ENCODE measurements at regions not wholly inside any gene's neighbourhood (a gene's known extent, or its start where the extent isn't known, plus 50 kb on each side); places are given as distances from the start of the nearest gene placed in this dataset.

GRCh38 chr10:56003555-56003954 lies 357.5 kb downstream of the ZWINT start:
- in situ Hi-C loops (cut with MboI; ENCODE audit: low pct_ligation_motif_present in 1 of 4, low pct_unique_long_range_greater_than_20kb in 1 of 4, low sequenced_read_pairs in 3 of 4) = no loop called here
- Histone ChIP-seq H3K9me3 (no peaks in the 10 kb centered on the region), H3K27ac (no peak overlapping the region), H3K4me3 (no peak overlapping the region), H3K4me1 (no peaks in the 10 kb centered on the region), H3K27me3 (no peaks in the 10 kb centered on the region), H3K36me3 (no peaks in the 10 kb centered on the region)
- 69 to 72% methylated on average over 2 of the region's 2 CpGs for WGBS, 2 donors (ENCODE audit: low coverage in 1 of 2)
- no peak for DNase-seq
- TF ChIP-seq POLR2AphosphoS5 (IDR thresholded peaks at IDR 0.05) (no peak), POLR2A (IDR thresholded peaks at IDR 0.05) (no peak), EP300 (IDR thresholded peaks at IDR 0.05; ENCODE audit: low read depth) (no peak)
- TF ChIP-seq, protein P1, sequence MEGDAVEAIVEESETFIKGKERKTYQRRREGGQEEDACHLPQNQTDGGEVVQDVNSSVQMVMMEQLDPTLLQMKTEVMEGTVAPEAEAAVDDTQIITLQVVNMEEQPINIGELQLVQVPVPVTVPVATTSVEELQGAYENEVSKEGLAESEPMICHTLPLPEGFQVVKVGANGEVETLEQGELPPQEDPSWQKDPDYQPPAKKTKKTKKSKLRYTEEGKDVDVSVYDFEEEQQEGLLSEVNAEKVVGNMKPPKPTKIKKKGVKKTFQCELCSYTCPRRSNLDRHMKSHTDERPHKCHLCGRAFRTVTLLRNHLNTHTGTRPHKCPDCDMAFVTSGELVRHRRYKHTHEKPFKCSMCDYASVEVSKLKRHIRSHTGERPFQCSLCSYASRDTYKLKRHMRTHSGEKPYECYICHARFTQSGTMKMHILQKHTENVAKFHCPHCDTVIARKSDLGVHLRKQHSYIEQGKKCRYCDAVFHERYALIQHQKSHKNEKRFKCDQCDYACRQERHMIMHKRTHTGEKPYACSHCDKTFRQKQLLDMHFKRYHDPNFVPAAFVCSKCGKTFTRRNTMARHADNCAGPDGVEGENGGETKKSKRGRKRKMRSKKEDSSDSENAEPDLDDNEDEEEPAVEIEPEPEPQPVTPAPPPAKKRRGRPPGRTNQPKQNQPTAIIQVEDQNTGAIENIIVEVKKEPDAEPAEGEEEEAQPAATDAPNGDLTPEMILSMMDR (IDR thresholded peaks at IDR 0.05) = no peak
- intact Hi-C loops (cut with DNase I; ENCODE audit: low total_unique reads) = no loop called here

- intact Hi-C loops (cut with DNase I; ENCODE audit: low total_unique reads) = loop anchor here (5.0 kb wide), 1 partner anchor 593 kb away; no protein-coding TSS in a partner anchor
- Histone ChIP-seq H3K4me3 (no peak overlapping the region), H3K36me3 (no peaks in the 10 kb centered on the region), H3K27me3 (no peaks in the 10 kb centered on the region), H3K4me1 (no peaks in the 10 kb centered on the region), H3K27ac (no peak overlapping the region), H3K9me3 (no peaks in the 10 kb centered on the region)
- TF ChIP-seq POLR2A (IDR thresholded peaks at IDR 0.05) (no peak), EP300 (IDR thresholded peaks at IDR 0.05; ENCODE audit: low read depth) (no peak), POLR2AphosphoS5 (IDR thresholded peaks at IDR 0.05) (no peak)
- TF ChIP-seq, protein P1 (IDR thresholded peaks at IDR 0.05) = no peak
- in situ Hi-C loops (cut with MboI; ENCODE audit: low pct_ligation_motif_present in 1 of 4, low pct_unique_long_range_greater_than_20kb in 1 of 4, low sequenced_read_pairs in 3 of 4) = no loop called here
- WGBS, 2 donors (ENCODE audit: low coverage in 1 of 2) = 41 to 53% methylated on average over 3 of the region's 3 CpGs
- DNase-seq = no peak
Observed at GRCh38 chr10:55989188-55989587, 371.9 kb downstream of the ZWINT start.

DNA sequence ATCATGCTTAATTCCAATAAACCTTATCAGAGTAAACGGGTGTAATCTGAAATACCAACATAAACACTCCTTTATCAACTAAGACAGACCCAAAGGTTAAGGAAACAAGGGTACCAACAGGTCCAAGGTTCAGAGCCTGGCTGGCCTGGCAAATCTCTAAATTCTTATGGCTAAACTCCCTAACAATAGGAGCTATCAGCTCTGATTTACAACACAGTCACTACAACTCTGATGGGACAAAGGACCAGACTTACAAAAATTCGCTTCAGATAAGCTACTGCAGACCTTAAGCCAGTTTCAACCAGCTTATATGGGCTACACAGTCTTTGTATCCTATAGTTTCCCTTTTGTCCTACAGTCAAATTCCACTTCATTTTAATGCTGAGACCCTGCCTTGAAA lies 381.9 kb downstream of the ZWINT start:
- no peak for DNase-seq
- intact Hi-C loops (cut with DNase I; ENCODE audit: low total_unique reads) (no loop called here), in situ Hi-C loops (cut with MboI; ENCODE audit: low pct_ligation_motif_present in 1 of 4, low pct_unique_long_range_greater_than_20kb in 1 of 4, low sequenced_read_pairs in 3 of 4) (no loop called here)
- no peaks in the 10 kb centered on the region for H3K27me3 ChIP-seq
- H3K9me3 ChIP-seq = no peaks in the 10 kb centered on the region
- TF ChIP-seq POLR2AphosphoS5 (IDR thresholded peaks at IDR 0.05) (no peak), EP300 (IDR thresholded peaks at IDR 0.05; ENCODE audit: low read depth) (no peak), POLR2A (IDR thresholded peaks at IDR 0.05) (no peak)
- TF ChIP-seq, protein P1 (IDR thresholded peaks at IDR 0.05) = no peak
- 14 to 18% methylated on average over 1 to 2 of the region's 2 CpGs for WGBS, 2 donors (ENCODE audit: low coverage in 1 of 2)
- no peak overlapping the region for H3K4me3 ChIP-seq
- H3K36me3 ChIP-seq = no peaks in the 10 kb centered on the region
- H3K27ac ChIP-seq = no peak overlapping the region
- no peaks in the 10 kb centered on the region for H3K4me1 ChIP-seq

DNA sequence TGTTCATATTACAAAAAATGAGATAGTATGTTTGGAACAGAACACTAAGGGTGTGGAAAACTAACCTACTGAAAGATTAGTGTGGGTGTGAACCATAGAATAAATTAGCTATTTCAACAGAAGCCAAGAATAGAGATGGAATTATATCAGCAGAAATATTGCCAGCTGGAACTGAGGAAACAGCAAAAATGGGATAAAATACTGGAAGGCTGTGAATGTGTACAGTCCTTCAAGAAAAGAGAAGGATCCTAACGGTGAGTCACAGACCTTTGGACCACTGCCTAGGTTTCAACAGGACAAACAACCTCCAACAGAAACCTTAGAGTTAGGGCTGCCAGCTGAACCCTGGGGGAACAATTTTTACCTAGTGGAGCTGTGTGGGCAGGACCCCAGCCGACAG lies 395.0 kb downstream of the ZWINT start:
- H3K27me3 ChIP-seq = no peaks in the 10 kb centered on the region
- 53 to 75% methylated on average over 2 of the region's 2 CpGs for WGBS, 2 donors (ENCODE audit: low coverage in 1 of 2)
- H3K9me3 ChIP-seq = no peaks in the 10 kb centered on the region
- in situ Hi-C loops (cut with MboI; ENCODE audit: low pct_ligation_motif_present in 1 of 4, low pct_unique_long_range_greater_than_20kb in 1 of 4, low sequenced_read_pairs in 3 of 4) = no loop called here
- intact Hi-C loops (cut with DNase I; ENCODE audit: low total_unique reads) = no loop called here
- DNase-seq = no peak
- no peak overlapping the region for H3K4me3 ChIP-seq
- TF ChIP-seq, protein P1 (IDR thresholded peaks at IDR 0.05) = no peak
- TF ChIP-seq EP300 (IDR thresholded peaks at IDR 0.05; ENCODE audit: low read depth) (no peak), POLR2A (IDR thresholded peaks at IDR 0.05) (no peak), POLR2AphosphoS5 (IDR thresholded peaks at IDR 0.05) (no peak)
- no peak overlapping the region for H3K27ac ChIP-seq
- no peaks in the 10 kb centered on the region for H3K36me3 ChIP-seq
- no peaks in the 10 kb centered on the region for H3K4me1 ChIP-seq
